ENCODE measurements at regions not wholly inside any gene's neighbourhood (a gene's known extent, or its start where the extent isn't known, plus 50 kb on each side); places are given as distances from the start of the nearest gene placed in this dataset.

- no peak for ATAC-seq
These were observed 911.7 kb upstream of the MAP3K7 start for GRCh38 chr6:91498576-91498975.

- no peak for ATAC-seq
These were observed 910.9 kb upstream of the MAP3K7 start for GRCh38 chr6:91497770-91498169.

DNA sequence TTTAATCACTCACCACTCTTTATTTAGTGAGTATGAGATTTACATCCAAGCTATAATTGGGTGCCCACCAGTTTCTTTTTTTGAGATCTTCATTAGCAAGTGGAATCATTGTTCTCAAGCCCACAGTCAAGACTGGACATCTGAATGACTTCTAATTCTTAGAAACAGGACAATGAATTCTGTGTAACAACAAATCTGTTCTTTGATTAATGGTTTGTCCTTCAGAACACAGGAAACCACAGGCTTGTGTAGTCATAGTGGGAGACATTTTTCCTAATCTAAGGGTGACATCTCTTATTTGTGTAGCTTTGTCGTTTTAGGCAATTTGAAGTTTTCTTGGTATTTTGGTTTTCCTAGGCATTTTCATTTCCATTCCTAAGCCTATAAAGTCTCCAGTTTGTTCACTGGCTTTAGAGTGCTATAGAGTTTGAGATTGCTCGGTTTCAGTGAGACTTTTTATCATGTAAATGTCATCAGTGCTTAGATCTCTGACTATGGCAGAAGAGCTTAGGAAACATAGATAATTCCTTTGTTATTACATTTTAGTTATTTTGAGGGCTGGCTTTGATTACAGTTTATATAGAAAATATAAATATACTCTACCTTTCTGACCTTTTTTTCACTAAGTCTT is 903.9 kb upstream of the MAP3K7 start:
- no peak for ATAC-seq

DNA sequence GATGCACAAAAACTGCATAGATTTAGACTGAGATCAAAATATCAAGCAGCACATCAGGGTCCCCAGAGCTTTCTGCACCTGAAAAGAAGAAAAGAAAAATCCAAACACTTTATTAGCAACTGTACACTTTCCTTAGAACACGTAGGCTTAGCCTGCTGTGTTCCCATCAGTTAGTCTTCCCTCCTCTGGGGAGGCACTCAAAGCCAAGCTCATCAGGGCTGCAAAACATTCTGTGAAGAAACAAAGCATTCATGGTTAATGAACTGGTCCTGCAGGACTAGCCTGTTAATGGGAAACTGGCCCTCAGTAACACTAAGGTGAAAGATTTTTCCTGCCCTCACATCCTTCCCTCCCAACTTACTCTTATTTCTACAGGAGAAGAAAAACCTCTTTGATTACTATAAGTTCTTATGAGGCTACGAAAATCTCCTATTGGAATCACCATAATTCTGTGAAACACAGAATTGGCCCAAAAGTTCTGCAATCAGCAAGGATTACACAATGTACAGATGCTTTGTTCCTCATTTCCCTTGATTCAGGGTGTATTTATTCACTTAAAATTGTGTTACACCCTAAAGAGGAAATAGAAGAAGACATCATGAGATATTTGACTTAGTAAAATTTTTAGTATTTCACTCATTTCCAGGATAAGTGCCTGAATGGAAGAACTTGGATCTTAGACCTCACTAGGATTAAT is 901.0 kb upstream of the MAP3K7 start:
- no peak for ATAC-seq

- no peak for ATAC-seq
These were observed 899.3 kb upstream of the MAP3K7 start for GRCh38 chr6:91486200-91486599.

DNA sequence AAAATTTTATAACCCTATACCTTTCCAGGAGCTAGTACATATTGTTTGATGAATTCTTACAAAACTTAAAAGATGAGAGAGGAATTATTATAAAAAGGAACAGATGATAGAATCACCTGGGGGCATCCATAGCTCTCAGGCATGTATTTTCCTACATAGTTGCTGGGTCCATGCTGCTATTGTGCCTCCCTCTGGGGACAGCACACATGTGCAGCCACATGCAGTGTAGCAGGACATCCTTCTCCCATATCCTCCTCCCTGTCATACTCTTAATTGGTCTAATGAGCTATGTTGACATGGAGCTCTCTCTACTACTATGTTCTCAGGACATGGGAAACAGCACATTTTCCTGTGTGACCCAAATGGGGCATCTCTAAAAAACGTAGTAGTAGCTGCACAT is 898.2 kb upstream of the MAP3K7 start:
- ATAC-seq, result no peak

- ATAC-seq, result no peak
These were observed 896.7 kb upstream of the MAP3K7 start for GRCh38 chr6:91483415-91484105.

GRCh38 chr6:91482498-91482897 is 895.6 kb upstream of the MAP3K7 start:
- no peak for ATAC-seq

DNA sequence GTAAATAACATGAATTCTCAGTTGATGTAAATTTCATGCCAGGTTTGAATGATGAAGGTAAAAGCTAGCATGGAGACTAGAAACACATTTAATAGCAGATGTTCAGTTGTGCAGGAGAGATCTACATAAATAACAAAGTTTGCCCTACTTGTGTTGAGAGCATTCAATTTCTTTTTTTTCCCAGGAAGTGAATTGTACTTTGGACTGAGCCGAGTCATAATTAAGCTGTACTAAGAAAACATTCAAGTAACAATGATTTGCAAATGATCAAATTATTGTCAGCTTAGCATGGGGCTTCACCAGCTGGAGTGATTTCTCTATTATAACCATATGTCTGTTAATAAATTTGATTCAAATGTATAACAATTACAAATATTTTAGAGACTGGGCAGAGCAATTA is 893.5 kb upstream of the MAP3K7 start:
- no peak for ATAC-seq

DNA sequence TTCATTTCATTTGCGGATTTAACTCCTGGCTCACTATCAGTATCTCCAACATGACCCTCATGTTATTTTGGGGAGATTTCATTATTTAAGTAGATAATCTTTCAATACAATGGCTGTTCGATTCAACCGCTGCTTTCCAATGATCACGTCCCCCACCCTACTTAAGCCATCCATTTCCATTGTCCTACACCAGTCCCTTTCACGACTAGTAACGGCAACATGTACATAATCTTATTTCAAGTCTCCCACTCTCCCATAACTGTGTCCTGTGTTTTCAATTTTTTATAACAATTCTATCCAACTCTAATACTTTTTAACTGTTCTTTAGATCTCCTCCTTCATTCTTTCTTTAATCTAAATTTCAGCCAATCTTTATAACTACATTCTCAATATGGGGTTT is 890.8 kb upstream of the MAP3K7 start:
- no peak for ATAC-seq

DNA sequence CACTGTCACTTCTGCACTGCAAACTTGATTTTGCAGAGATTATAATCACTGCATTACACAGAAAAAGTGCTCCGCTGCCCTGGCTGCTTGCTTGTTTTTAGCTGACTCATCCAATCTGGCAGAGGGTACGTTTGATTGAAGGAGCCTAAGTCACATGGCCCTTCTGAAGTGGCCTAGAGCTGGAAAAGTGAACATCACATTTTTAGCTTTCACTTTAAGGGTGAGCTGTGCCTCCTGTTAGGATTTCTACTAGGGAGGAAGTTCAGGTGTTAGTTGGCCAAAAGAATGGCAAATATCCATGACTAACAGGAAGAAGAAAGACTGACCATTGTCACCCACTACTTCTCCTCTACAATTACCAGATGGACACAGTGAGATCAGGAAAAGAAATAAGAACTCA is 889.1 kb upstream of the MAP3K7 start:
- no peak for ATAC-seq

GRCh38 chr6:91465393-91465792 is 878.5 kb upstream of the MAP3K7 start:
- no peak for ATAC-seq

- ATAC-seq, result no peak
These were observed 877.8 kb upstream of the MAP3K7 start for GRCh38 chr6:91464718-91465117.

DNA sequence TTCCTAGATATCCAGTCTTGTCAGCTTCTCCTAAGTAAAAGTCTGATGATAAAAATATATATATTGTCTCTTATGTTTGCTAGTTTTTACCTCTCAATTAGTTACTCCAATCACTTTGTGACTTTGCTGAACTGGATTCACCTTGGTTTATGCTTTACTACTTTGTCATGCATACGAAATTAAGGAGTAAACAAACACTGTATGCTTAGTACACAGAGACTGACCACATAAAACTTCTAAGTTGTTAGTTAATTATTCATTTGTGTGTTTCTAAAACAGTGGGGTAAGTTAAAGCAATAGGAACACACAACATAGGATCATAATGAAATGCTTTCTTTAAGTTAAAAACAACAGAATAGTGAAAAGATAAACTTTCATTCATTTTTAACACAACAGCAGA is 877.3 kb upstream of the MAP3K7 start:
- no peak for ATAC-seq

- ATAC-seq, result no peak
These were observed 875.4 kb upstream of the MAP3K7 start for GRCh38 chr6:91462241-91462640.

GRCh38 chr6:91453224-91453878 is 866.5 kb upstream of the MAP3K7 start:
- no peak for ATAC-seq

GRCh38 chr6:91449539-91449938 is 862.7 kb upstream of the MAP3K7 start:
- ATAC-seq, result no peak

DNA sequence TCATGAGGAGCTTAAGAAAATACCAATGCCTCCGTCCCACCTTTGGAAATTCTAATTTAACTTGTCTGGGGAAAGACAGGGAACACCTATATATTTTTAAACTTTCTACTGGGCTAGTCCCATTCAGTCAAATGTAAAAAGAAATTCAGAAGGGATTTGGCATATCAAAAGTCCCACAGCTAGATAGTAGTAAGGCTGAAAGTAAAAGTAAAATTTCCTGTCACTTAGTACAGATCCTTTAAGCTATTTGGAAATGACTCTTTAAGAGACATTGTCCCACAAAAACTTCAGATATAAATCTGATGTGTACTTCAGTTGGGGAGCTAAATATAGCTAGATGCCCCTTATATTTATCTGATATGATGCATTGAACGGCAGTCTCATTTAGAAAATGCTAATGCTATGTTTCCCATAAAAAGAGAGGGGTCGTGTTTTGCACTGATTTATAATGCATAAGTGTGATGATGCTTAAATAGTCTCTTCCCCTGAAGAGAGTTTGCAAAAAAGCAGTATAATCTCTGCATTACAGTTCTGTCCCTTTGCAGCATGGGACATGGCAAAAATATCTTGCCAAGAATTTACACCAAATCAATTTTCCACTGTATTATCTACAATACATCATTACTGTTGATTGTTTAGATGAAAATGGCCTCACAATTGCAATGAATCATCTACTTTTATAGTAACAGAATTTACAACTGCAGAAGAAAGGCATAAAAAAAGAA is 860.8 kb upstream of the MAP3K7 start:
- ATAC-seq, result no peak

DNA sequence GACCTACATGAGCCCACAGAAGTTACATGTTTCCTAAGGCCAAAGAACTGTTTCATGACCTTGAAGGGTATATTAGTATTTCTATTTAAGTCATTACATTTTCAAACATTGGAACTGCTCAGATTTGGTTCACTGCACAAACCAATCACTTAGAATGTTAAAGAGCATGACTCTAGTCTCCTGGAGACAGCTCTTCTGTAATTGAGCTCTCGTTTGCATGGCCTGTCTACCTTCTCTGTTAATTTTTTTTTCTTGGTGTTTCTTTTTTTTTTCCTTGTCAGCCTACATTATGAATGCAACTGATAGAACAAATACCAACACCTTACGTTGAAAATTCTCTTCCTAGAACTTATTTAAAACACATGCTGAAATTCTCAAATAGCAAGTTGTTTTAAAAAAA is 860.2 kb upstream of the MAP3K7 start:
- no peak for ATAC-seq

DNA sequence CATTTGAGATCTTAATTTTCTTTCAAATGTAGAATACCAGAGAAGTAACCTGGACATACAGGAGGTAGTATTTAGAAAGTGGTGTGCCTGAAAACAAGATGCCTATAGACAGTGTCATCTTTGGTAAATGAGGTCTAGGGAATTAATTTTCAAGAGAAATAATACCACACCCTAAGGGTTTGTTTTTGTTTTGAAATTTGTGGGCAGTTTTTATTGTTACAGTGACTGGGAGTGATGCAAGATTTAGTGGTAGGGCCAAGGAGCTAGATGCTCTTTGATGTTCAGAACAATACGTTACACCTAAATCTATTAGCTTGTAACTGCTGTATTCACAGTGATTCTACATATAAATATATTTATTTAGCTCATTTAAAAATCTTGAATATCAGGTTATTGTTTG is 856.5 kb upstream of the MAP3K7 start:
- no peak for ATAC-seq

DNA sequence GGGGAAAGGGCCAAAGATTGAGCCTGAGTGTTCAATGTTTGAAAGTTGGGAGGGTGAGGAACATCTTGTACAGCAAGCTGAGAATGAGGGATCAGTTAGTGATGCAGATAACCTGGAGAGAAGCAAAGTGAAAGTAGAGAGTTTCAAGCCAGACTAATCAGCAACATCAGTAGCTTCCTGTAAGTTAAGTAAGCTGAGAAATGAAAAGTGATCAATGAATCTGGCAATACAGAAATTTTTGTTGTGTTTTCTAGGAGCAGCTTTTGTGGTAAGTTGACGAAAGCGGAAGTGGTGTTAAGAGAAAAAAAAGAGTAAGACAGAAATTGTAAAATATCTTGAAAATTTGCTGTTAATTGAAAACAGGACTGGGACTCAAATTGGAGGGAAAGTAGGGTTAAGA is 855.5 kb upstream of the MAP3K7 start:
- no peak for ATAC-seq

- ATAC-seq, result no peak
These were observed 851.7 kb upstream of the MAP3K7 start for GRCh38 chr6:91438570-91438969.

GRCh38 chr6:91437315-91437729 is 850.5 kb upstream of the MAP3K7 start:
- no peak for ATAC-seq

Data from activated CD4-positive, CD25-positive, alpha-beta regulatory T cell treated with anti-CD3 and anti-CD28 coated beads, Interleukin-2, amount 50 U/mL, for 24 hours (primary cell).